ENCODE measurements at regions not wholly inside any gene's neighbourhood (a gene's known extent, or its start where the extent isn't known, plus 50 kb on each side); places are given as distances from the start of the nearest gene placed in this dataset.

DNA sequence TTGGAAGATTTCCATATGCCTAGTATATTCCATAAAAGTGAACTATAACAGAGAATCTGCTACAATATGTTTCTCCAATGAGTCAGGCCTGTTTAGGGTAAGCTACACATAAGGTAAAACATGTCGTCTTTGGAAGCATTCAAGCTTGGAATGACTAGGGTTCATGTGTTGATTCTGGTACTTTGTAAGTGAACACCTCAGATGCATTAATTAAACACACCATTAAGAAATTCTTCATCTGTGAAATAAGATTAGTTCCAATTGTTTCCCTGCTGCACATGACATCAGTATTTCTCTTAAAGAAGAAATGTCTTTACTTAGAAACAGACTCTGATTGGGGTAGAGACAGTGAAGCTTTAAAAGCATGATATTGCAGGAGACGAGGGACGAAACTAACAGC is 461.1 kb upstream of the NXPH2 start:
- no peak for DNase-seq

DNA sequence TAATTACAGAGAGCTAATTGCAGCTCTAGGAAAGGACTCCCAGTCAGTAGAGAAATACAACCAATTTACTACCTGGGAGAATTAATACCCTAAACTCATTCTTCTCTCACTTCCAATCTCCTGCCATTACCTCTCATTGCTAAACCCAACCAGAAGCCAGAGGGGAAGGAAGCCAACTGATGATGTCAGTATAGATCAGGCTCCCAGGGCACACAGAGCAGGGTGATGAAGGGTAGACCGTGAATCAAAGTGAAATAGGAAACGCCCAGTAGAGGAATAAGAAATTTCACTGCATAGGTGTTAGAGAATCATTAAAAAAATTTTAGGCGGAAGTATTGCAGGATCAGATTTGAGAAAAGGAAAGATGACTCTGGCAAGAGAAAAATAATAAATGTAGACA is 456.8 kb upstream of the NXPH2 start:
- no peak for DNase-seq

DNA sequence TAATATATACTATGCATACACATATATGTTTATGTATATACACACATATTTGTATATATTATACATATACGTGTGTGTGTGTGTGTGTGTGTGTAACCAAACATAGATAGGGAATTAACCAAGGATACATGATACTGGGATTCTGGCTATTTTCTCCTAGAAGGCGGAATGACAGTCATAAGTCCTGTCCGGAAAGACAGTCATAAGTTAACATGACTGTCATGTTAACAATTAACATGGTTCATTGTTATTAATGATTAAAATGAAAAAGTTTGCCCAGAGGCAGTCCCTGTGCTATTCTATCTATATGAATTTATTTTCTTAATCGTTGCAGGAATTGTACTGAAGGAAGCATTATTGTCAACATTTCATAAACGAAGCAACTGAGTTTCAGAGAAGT is 450.7 kb upstream of the NXPH2 start:
- no peak for DNase-seq

DNA sequence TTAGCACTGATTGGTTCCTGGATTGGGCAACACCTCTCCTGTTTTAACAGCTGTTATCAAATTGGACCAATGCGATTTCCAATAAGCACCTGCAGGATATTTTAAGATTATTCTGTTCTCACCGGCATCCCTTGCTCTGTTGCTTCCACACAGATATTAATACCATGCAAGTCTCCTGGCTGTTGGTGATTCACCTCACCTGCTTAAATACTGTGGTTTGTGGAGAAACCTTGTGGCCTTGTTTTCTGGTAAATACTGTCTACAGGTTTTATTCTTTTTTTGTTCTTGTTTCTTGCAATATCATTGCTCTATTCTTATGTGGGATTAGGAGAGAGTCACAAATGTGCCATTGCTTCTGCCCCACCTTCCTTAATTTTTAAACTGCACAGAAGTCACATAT is 448.1 kb upstream of the NXPH2 start:
- DNase-seq: no peak

DNA sequence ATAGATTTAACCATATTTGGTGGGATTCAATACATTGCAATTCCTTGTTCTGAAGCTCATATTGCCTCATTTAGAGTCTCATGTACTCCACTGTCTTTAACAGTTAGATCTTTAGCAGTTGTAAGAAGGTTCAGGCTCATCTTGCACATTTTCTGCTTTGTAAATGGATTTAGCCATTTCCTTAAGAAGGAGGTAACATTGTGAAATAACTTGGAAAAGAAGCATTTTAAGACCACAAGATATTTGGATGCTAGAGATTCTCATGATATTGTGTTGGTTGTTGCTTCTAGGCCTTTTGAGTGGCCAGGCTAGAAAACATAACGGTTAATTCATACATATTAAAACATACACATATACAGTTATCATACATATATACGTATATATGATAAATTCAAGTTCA is 445.8 kb upstream of the NXPH2 start:
- DNase-seq: no peak

DNA sequence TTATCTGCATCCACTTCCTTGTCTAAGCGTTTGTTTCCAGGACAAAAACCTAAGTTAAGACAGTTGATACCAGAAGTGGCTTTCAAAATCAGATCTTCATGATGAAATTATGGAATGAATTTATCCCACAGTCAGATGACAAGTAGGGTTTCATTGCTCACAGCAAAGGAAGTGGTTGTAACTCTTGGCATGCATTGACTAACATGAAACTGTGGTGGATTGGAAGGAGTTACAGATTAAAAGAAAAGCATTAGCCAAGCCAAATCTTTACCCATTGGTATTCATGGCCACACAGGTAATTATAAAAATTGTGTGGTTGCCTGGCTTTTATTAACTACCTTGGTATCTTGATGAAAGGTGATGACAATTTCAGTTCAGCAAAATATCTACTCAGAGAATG is 438.0 kb upstream of the NXPH2 start:
- DNase-seq: no peak

DNA sequence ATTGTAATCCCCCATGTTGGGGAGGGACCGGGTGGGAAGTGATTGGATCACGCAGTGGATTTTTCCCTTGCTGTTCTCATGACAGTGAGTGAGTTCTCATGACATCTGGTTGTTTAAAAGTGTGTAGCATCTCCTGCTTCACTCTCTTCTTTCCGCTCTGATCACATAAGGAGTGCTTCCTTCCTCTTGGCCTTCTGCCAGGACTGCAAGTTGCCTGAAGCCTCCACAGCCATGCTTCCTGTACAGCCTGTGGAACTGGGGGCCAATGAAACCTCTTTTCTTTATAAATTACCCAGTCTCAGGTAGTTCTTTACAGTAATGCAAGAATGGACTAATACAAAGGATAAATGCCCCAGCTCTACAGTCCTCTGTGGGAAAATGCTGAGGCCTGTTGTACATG is 437.5 kb upstream of the NXPH2 start:
- peak; percentile 8 for DNase-seq

DNA sequence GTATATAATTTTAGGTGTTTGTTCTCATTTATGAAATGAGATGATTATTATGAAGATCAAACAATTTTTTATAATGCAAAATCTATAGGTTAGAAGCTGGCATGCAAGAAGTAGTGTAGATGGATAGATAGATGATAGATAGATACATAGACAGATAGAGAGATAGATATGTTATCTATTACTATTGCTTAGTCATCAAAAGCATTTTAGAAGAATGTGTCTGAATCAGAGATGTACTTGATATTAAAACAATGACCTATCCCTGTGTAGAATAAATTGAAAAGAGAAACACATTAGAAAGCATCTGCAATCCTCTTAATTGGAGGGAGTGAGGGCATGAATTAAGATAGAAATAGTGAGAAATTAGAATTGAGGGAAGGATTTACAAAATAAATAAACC is 436.2 kb upstream of the NXPH2 start:
- no peak for DNase-seq

DNA sequence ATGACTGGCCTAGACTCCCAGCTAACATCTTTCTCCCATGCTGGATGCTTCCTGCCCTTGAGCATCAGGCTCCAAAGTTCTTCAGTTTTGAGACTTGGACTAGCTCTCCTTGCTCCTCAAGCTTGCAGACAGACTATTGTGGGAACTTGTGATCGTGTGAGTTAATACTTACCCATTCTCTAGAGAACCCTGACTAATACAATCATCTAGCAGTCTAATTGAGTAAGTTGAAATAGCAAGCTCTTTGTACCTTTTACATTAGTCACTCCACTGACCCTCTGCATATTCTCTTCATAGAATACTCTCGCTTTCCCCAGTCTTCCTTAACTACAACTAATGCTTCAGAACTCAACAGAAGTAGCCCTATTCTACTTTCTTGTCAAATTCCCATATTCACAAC is 434.6 kb upstream of the NXPH2 start:
- DNase-seq: no peak

DNA sequence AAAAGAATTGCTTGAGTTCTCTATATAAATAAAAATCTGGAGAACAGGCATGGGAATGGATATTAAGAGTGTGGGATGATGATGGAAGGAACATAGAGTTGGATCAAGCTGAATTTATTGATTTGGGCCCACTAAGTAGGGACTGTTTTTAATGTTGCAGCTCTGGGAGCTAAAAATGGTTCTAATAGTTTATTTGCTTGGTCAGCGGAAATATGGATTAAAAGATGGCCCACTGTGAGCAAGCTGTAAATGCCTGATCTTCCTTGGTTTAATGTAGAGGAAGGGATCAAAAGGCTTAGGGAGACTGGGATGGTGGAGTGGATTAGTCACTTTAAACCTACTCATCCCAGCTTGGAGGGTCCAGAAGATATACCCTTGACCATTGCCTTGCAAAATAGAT is 429.4 kb upstream of the NXPH2 start:
- no peak for DNase-seq

DNA sequence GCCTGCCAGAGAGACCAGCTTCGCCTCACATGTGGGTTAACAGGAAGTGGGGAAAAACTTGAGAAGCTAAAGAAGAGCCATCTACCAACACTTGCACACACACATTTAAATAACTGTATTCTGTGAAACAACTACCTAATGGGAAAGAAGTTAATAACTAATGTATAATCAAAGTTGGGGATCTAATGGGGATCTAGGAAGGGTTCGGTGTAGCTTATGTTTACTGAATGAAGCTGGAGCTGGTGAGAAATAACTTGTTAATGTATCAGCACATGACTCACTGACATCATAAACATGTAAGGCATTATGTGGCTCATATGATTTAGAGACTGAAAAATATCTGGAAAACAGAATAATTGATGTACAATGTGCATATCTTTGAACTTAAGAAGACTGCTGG is 421.3 kb upstream of the NXPH2 start:
- no peak for DNase-seq

DNA sequence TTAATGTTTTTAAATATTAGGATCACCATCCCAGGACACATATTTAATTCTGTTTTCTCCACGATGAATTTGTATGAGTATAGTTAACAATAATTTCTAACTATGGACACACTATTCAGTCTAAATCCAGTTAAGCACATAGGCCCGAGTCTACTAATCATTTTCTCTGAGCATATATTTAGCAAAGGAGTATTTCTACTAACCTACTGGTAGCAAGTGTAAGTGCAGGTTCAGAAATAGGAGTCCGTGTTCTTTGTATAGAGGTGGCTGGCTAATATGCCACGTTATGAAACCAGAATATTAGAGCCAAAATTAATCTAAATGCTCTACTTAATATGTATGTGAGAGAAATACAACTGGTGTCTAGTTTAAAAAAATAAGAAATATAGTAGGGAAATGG is 416.6 kb upstream of the NXPH2 start:
- DNase-seq: no peak

DNA sequence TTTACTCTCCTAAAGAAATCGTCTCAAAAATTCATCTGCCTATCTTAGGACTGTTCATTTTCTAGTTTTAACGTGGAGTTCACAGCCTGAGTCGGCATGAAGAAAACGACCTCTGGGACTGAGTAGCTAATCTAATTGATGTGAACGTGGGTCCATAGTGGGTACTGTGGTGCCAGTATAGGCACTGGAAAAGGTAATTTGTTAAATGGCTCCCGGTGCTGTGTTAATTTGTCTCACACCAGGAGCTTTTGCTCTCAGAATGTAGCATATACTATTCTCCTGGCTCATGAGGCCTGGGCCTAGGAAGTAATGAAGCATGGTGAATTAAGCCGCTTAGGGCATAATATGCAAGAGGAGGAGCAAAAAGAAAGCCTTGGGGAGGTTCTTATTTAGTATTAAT is 414.4 kb upstream of the NXPH2 start:
- DNase-seq: no peak

DNA sequence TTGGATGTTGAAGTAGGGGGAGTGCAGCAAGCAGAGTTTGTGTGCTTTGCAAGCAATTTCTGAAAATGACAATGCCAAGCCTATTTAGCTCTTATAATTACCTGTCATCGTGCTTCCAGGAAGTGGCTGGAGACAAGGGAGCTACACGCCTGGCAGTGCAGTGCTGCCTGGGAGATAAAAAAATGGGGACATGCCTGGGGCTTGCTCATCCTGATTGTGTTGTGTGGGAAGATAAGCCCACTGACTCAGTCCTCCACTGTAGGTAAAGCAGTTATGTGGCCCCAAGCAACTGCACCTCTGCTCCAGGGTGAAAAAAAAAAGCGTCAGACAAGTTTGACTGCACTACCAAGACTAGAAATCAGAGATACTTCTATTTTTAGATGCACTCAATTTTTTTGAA is 396.9 kb upstream of the NXPH2 start:
- no peak for DNase-seq

DNA sequence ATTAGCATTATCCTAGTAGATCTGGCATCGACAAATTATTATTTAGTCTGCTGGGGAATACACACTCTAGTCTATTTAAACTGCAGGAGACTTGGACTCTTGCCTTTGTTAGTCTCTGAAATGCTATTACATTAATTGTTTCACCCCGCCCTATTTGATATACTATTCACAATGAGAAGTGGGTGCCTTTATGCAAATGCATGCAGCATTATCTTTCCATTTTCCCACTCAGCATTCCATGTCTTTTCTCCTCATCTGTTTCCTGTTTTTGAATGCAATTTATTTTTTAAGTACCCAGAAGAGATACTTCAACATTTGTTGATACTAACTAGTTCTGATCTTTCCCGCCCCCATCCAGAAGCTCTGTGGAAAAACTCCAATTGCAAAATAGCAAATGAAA is 395.3 kb upstream of the NXPH2 start:
- DNase-seq: no peak

DNA sequence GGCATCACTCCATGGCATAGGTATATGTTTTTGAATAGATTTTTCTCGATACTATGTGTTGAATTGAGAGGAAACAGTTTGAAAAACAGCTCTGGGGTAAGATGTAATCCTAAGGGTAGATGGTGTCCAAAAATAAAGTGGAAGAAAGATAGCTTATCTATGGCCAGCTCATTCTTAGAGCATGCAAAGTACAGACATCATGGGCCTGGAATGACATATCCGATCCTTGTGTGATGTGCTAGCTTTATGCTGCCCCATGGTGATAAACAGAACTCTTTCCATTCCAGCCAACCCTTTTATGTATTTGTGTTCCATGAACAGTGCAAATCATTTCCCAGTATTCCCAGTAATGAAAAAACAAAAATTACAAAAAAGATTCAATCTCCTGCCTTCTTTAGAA is 390.2 kb upstream of the NXPH2 start:
- no peak for DNase-seq

DNA sequence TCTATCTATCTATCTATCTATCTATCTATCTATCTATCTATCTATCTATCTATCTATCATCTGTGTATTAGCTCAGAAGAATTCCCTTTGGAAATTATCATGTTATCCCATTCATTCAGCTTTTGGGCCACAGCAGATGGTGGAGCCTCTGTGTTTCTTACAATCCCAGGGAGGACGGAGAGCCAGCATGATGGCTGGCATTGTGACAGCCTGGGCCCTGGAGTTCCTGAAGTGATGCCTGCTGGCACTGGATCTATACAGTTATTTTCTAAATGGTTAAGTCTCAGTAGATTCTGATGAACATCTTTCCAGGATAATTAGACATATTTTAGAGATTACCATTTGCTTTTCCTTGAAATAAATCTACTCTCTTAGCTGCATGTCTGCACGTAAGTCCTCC is 385.4 kb upstream of the NXPH2 start:
- DNase-seq: no peak

DNA sequence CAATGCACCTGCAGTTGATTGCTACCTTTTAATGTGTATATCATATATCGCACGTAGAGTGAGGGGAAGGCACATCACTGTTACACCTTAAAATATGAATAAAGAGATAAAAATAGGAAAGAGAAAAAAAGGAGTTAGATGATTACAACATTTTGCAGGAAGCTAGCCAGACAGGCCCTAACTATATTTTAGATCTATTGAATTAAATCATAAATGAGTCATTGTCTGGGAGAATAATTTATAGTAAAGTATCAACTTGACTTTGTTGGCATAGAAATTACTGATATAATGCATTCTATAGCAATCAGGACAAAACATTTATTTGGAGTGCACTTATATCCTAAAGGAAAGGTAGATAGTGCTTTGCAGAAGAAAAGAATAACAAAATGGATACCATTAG is 384.9 kb upstream of the NXPH2 start:
- no peak for DNase-seq

DNA sequence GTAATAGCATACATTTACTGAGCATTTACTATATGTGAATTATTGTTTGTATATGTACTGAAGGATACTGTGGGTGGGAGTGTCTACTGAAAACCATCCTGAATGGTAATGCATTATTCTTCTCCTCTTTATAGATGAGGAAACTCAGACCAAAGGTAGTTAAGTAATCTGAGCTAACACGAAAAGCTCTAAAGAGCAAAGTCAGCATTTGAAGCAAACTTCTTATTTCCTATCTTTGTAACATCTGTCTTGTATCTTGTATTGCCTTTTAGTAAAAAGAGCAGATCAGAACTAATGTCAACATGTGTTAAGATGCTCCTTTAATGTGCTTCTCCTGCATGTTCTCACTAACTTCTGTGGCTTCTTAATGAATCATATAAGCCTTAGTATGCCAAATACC is 382.8 kb upstream of the NXPH2 start:
- DNase-seq: no peak

DNA sequence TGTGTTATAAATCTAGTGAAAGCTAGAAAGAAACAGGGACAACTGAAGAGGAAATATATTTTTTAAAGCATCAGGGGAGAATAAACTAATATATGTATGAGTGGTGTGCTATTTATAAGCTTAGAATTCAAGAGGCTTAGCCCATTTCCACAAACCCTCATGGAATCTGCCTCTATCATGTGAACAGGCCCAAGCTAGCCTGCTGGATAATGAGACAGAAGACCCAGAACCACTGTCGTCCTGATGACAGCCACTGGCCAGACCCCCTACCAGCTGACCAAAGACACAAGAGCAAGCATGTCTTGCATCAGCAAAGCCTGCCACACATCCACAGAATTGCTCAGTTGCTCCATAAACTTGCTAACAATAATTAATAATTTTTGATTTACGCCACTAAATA is 382.3 kb upstream of the NXPH2 start:
- no peak for DNase-seq

DNA sequence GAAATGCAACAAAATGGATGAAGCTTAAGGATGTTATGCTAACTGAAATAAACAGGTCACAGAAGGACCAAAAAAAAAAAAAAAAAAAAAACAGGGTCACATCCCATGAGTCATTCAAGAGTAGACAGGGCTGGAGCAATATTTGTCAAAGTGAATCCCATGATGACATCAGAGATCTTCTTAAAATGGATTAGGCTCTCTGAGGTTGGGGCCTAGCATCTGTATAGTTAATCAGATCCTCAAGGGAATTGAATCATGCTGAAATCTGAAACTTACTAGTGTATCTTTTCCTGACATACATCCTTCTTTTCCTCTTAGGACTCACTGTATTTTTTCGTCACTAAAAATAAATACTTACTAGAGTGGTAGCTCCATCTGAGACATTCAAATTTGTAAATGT is 380.6 kb upstream of the NXPH2 start:
- no peak for DNase-seq

DNA sequence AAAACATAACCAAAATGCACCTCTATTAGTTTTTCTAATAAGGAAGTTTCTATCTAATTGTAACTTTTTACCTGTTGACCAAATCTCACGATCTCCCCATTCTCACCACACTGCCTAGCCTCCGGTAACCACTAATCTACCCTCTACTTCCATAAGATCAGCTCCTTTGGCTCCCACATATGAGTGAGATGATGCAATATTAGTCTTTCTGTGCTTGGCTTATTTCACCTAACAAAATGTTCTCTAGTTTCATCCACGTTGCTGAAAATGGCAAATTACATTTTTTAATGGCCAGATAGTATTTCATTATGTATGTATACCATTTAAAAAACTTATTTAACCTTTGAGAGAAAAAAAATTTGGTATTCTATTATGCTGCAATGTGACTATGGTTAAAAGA is 379.0 kb upstream of the NXPH2 start:
- no peak for DNase-seq

DNA sequence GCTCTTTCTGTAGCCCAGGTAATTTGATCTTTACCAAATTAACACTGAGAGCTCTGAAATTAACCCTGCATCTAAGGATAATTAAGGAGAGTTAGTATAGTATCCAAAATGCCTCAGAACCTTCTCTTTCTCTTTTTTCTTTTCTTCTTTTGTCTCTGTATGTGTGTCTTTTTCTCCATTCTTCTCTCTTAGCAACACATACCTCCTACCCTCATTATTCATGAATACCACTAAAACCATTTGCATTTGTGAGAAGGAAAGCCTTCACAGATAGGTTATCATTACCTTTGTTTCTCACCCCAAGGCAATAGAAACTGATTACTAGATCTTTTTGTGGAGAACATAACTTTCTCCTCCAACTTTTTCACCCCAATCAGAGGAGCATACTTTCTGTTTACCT is 376.5 kb upstream of the NXPH2 start:
- no peak for DNase-seq

DNA sequence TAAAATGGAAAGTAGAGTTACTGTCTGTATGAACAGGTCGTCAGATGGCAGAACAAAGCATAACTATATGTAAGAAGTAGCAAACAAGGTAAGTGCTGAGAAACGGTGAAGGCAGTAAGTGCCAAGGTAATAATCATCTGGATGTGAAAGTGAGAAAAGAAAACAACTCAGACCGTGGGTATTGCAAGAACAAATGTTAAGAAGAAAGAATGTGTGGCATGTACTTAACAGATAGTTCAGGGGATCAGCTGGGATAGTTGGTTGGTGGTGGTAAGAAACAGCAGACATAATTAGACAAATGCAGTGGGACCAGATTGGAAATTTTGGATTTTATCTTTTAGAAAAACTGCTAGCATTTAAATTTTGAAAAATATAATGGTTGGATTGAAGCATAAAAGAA is 375.8 kb upstream of the NXPH2 start:
- no peak for DNase-seq

DNA sequence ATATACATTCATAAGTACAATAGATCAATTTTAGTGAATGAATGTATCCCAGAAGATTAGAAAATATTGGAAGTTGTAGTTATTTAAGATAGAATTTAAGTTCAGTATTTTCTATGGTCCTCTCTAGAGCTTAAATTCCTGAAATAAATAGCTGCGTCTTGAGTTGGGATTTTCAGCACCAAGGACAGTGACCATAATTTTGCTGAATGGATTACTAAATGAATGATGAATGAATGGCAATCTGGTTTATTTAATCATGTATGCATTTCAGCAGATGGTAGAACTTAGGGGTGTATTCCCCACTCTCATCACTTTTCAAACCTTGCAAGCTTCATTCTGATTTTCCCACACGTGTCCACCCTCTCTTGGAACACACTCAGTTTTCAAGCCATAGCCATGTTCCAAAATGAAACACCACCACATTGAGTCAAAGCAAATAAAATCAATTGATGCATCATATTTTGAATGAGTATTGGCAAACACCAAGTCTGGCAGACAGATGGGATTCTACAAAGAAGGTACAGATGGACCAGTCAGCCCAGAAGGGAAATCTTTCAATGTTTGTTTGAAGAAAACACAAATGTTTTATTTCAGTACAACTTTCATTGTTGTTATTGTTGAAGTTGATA is 362.2 kb upstream of the NXPH2 start:
- peak; percentile 16 for DNase-seq

DNA sequence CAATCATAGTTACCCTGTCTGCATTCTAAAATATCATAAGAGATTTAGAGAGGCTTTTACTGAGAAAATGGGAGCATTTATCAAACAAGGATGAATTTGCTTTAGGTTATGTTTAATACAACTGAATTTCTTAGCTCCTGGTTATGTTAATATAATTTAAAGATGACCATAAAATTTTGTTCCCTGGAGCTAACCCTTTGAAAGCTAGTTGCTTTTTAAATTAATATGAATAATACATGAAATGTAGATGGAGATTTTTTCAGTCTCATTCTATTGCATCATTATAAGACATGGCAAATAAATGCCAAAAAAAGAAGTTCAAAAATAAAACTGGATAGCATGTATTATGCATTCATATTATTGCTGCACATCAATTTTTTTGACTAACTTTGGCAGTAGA is 344.1 kb upstream of the NXPH2 start:
- DNase-seq: no peak

Measured in KG1 (cell line).